Pancreas (tissue), 10 donors: ENCODE measurements at regions not wholly inside any gene's neighbourhood (a gene's known extent, or its start where the extent isn't known, plus 50 kb on each side); places are given as distances from the start of the nearest gene placed in this dataset.
A peak's percentile ranks its signal among the peaks of the same experiment; 100 is the strongest.

Experiments used
- ATAC-seq, 4 donors: fragments of 200-7000 bp; cut with Tn5 transposase; one replicate each; pipeline versions ENCODE4 v1.8.0 to v1.9.1; 2020; ENCODE audit warnings: mild to moderate bottlenecking in 4 of 4, moderate library complexity in 4 of 4
- DNase-seq, 6 donors: peaks; one replicate each; pipeline ENCODE4 v3.0.0-alpha.2; 2020
- FAIRE-seq: peaks from 2 replicates; lab custom pipeline; 2012; peaks lifted over from hg19 to GRCh38; lab: Jason Lieb, UNC
- H3K27ac ChIP-seq, 4 donors: fragments of 200-600 bp; sonication (generic); 1 replicate in 3 of 4; 2 replicates in 1 of 4; pipeline versions ENCODE4 v1.5.0 to v1.8.0; 2020
- H3K27me3 ChIP-seq, 4 donors: fragments of 200-600 bp; one replicate each; pipeline ENCODE4 v1.8.0; 2021
- H3K36me3 ChIP-seq, 3 donors: fragments of 200-600 bp; sonication (generic) in 1 of 3; one replicate each; pipeline versions ENCODE4 v1.5.0 to v1.8.0; 2020 to 2021
- H3K4me1 ChIP-seq, 3 donors: fragments of 200-600 bp; one replicate each; pipeline ENCODE4 v1.8.0; 2021
- H3K4me3 ChIP-seq, 4 donors: fragments of 200-600 bp; sonication (generic) in 2 of 4; one replicate each; pipeline versions ENCODE4 v1.5.0 to v1.8.0; 2020 to 2021
- H3K9me3 ChIP-seq, 4 donors: fragments of 200-600 bp; one replicate each; pipeline ENCODE4 v1.8.0; 2021
- CTCF ChIP-seq, 4 donors: fragments of 200-600 bp; sonication (generic) in 3 of 4; IDR thresholded peaks; one replicate each; pipeline versions ENCODE4 v1.5.0 to v1.8.0; 2021; ENCODE audit warnings: antibody characterized with exemption in 4 of 4
- WGBS, 2 donors: extraction: QIAGEN DNeasy Blood & Tissue Kit; methylation state at CpG; one replicate each; pipeline ENCODE4 v1.1.7; 2013; 5-methylcytosine and 5-hydroxymethylcytosine counted together
- intact Hi-C, 3 donors: fragments of 100-400 bp; cut with DNase I; formaldehyde crosslinking; loops; one replicate each; pipeline versions ENCODE4 v1.11.1 to v1.14.2; 2022
- donor health status: healthy with polysubstance abuse.
- donor health status: DM: no; HTN: no; CAD: no; lungs with moderate emphysema.
- donor health status: DM: no; HTN: no; CAD: no.
- donor health status: control.
- donor health status: control.
- donor health status: Bipolar disorder and iron deficiency.
- donor health status: DM: yes; HTN: yes; CAD: no.
- donor health status: DM: no; HTN: no; CAD: no.
- donor health status: DM: no; HTN: no; CAD: no.
- donor health status: DM: yes; HTN: yes; CAD: no.

DNA sequence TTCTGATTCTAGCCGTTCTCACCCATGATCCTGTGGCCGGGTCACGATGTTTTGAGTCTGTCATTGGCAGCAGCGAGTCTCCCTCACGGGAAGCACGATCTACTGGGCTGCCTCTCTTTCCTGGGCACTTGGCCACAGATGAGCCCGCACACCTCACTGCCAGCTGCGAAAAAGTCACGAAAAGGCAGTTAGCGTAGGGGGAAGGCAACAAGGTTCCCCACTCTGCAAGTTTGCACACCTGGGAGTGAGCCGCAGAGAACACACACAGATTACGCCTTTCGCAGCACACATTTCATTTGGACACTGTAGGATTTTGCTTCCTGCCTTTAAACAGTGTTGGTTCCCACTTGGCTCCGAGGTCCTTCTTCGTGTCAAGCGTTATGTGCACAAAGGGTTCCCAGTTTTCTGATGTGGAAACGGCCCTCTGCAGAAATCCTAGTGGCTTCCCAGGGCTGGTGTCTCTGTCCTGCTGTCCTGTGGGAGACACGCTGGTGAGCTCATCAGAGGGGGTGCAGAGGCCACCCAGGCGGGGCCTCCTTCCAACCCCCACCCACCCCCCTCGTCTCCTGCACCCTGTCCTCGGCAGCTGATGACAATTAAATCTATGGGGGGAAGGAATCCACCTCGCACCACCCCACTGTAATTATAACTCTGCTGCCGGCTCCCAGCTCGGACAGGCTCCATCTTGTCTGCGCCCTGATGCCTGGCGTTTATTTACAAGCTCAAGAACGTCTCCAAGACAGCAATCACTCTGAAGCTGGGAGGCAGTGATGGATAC lies 157.3 kb upstream of the SALL3 start:
- Histone ChIP-seq H3K27me3 (peaks cover 0 to 2% (median 0%) of the 10 kb centered on the region in 4 donors), H3K27ac (no peak overlapping the region)
- 59 to 70% methylated on average over 27 of the region's 27 CpGs for WGBS, 2 donors

DNA sequence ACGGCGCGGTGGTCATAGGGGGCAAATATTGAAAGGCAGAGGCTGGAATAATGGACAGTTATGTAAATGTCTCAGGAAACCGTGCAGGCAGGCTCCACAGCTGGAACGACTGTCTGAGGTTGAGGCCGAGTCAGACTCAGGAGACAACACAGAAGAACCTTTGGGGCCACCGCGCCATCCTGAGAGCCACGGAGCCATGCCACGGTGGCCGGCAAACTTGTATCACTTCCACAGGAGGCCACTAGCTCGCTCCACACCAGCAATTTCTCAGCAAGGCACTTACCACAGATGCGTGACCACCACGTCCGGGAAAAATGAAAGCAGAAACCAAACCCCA lies 156.7 kb upstream of the SALL3 start:
- Histone ChIP-seq H3K9me3 (no peaks in the 10 kb centered on the region), H3K36me3 (no peaks in the 10 kb centered on the region), H3K27ac (no peak overlapping the region), H3K27me3 (peaks cover 0 to 2% (median 0%) of the 10 kb centered on the region in 4 donors), H3K4me3 (no peak overlapping the region), H3K4me1 (no peaks in the 10 kb centered on the region)
- intact Hi-C loops = no loop called here
- ATAC-seq (no peak), DNase-seq (peak in 1 of 6 donors; percentile 21), FAIRE-seq (no peak)
- TF ChIP-seq CTCF (IDR thresholded peaks at IDR 0.05) = no peak
- WGBS, 2 donors = 75 to 80% methylated on average over 15 of the region's 15 CpGs

More for the DNA sequence above, 157.3 kb upstream of the SALL3 start:
- Histone ChIP-seq H3K36me3 (no peaks in the 10 kb centered on the region), H3K9me3 (no peaks in the 10 kb centered on the region), H3K4me1 (no peaks in the 10 kb centered on the region), H3K4me3 (no peak overlapping the region)
- ATAC-seq (no peak), DNase-seq (peak in 1 of 6 donors; percentile 17), FAIRE-seq (no peak)
- intact Hi-C loops = no loop called here
- no peak for TF ChIP-seq CTCF (IDR thresholded peaks at IDR 0.05)

- FAIRE-seq (no peak), DNase-seq (no peak), ATAC-seq (no peak)
- H3K36me3 ChIP-seq = no peaks in the 10 kb centered on the region
- H3K27me3 ChIP-seq = no peaks in the 10 kb centered on the region
- no peak overlapping the region for H3K4me3 ChIP-seq
- WGBS, 2 donors = 39 to 51% methylated on average over 6 of the region's 6 CpGs
- H3K9me3 ChIP-seq = no peaks in the 10 kb centered on the region
- no peaks in the 10 kb centered on the region for H3K4me1 ChIP-seq
- intact Hi-C loops = no loop called here
- no peak overlapping the region for H3K27ac ChIP-seq
- TF ChIP-seq CTCF (IDR thresholded peaks at IDR 0.05) = no peak
Observed at GRCh38 chr18:78825168-78825567, 154.4 kb upstream of the SALL3 start.

GRCh38 chr18:78826631-78827030 lies 153.0 kb upstream of the SALL3 start:
- Histone ChIP-seq H3K4me3 (no peak overlapping the region), H3K9me3 (no peaks in the 10 kb centered on the region), H3K36me3 (no peaks in the 10 kb centered on the region), H3K4me1 (no peaks in the 10 kb centered on the region), H3K27me3 (no peaks in the 10 kb centered on the region), H3K27ac (no peak overlapping the region)
- no peak for FAIRE-seq
- WGBS, 2 donors = 55 to 64% methylated on average over 4 of the region's 4 CpGs
- no peak for DNase-seq
- TF ChIP-seq CTCF (IDR thresholded peaks at IDR 0.05) = no peak
- ATAC-seq = no peak
- intact Hi-C loops = no loop called here

GRCh38 chr18:78827141-78827540 lies 152.5 kb upstream of the SALL3 start:
- Histone ChIP-seq H3K9me3 (no peaks in the 10 kb centered on the region), H3K4me1 (no peaks in the 10 kb centered on the region), H3K4me3 (no peak overlapping the region), H3K36me3 (no peaks in the 10 kb centered on the region), H3K27me3 (no peaks in the 10 kb centered on the region), H3K27ac (no peak overlapping the region)
- WGBS, 2 donors = 70 to 82% methylated on average over 10 of the region's 10 CpGs
- TF ChIP-seq CTCF (IDR thresholded peaks at IDR 0.05) = no peak
- no peak for FAIRE-seq
- intact Hi-C loops = no loop called here
- no peak for DNase-seq
- ATAC-seq = no peak
